ENCODE measurements at regions not wholly inside any gene's neighbourhood (a gene's known extent, or its start where the extent isn't known, plus 50 kb on each side); places are given as distances from the start of the nearest gene placed in this dataset.

DNA sequence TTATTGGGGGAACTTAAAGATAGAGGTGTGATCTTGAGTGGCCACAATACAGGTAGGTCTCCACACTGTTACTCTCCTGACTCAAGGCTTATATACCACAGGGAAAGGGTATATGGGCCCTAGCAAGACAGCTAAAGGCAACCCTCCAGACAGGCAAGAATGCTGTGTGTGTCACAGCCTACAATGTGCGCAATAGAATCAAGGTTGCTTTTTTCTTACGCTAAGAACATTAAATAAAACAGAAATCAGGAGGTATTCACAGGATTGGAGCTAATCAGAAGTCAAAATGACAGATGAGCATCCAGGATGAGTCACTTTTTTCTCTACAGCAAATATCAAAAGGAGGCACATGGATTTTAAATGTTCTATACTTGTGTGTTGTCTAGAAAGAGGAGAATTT lies 1797.9 kb upstream of the SEL1L start (continued):
- TF ChIP-seq, protein P1, sequence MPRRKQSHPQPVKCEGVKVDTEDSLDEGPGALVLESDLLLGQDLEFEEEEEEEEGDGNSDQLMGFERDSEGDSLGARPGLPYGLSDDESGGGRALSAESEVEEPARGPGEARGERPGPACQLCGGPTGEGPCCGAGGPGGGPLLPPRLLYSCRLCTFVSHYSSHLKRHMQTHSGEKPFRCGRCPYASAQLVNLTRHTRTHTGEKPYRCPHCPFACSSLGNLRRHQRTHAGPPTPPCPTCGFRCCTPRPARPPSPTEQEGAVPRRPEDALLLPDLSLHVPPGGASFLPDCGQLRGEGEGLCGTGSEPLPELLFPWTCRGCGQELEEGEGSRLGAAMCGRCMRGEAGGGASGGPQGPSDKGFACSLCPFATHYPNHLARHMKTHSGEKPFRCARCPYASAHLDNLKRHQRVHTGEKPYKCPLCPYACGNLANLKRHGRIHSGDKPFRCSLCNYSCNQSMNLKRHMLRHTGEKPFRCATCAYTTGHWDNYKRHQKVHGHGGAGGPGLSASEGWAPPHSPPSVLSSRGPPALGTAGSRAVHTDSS (tag by site-specific recombination; IDR thresholded peaks at IDR 0.05), result no peak
- TF ChIP-seq, protein P2, sequence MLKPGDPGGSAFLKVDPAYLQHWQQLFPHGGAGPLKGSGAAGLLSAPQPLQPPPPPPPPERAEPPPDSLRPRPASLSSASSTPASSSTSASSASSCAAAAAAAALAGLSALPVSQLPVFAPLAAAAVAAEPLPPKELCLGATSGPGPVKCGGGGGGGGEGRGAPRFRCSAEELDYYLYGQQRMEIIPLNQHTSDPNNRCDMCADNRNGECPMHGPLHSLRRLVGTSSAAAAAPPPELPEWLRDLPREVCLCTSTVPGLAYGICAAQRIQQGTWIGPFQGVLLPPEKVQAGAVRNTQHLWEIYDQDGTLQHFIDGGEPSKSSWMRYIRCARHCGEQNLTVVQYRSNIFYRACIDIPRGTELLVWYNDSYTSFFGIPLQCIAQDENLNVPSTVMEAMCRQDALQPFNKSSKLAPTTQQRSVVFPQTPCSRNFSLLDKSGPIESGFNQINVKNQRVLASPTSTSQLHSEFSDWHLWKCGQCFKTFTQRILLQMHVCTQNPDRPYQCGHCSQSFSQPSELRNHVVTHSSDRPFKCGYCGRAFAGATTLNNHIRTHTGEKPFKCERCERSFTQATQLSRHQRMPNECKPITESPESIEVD (tag by site-specific recombination; IDR thresholded peaks at IDR 0.05), result no peak
- TF ChIP-seq ZNF10 (tag by site-specific recombination; IDR thresholded peaks at IDR 0.05) (no peak), ZNF311 (tag by site-specific recombination; IDR thresholded peaks at IDR 0.05; ENCODE audit: borderline replicate concordance) (no peak), ZNF423 (tag by site-specific recombination; IDR thresholded peaks at IDR 0.05) (no peak)
- TF ChIP-seq, protein P3, sequence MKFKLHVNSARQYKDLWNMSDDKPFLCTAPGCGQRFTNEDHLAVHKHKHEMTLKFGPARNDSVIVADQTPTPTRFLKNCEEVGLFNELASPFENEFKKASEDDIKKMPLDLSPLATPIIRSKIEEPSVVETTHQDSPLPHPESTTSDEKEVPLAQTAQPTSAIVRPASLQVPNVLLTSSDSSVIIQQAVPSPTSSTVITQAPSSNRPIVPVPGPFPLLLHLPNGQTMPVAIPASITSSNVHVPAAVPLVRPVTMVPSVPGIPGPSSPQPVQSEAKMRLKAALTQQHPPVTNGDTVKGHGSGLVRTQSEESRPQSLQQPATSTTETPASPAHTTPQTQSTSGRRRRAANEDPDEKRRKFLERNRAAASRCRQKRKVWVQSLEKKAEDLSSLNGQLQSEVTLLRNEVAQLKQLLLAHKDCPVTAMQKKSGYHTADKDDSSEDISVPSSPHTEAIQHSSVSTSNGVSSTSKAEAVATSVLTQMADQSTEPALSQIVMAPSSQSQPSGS (tag by site-specific recombination; IDR thresholded peaks at IDR 0.05; ENCODE audit: low read depth), result no peak
- TF ChIP-seq, protein P4, sequence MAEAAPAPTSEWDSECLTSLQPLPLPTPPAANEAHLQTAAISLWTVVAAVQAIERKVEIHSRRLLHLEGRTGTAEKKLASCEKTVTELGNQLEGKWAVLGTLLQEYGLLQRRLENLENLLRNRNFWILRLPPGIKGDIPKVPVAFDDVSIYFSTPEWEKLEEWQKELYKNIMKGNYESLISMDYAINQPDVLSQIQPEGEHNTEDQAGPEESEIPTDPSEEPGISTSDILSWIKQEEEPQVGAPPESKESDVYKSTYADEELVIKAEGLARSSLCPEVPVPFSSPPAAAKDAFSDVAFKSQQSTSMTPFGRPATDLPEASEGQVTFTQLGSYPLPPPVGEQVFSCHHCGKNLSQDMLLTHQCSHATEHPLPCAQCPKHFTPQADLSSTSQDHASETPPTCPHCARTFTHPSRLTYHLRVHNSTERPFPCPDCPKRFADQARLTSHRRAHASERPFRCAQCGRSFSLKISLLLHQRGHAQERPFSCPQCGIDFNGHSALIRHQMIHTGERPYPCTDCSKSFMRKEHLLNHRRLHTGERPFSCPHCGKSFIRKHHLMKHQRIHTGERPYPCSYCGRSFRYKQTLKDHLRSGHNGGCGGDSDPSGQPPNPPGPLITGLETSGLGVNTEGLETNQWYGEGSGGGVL (tag by site-specific recombination; IDR thresholded peaks at IDR 0.05), result no peak

DNA sequence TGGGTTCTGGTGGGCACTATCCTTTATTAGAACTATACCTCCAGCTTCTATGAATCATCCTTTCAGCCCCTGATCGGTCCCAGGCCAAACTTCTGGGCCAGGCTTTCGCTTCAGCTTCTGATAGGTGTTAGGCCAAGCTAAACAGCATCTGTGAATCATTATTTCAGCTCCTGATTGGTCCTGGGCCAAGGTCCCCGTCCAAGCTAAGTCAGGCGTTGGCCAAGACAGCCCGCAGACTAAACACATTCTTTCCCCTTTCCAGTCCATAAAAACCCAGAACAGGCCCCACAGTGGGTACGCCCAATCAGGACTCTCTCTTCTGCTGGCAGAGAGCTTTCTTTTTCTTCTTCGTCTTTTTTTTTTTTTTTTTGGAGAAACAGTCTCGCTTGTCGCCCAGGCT lies 1808.9 kb upstream of the SEL1L start:
- Histone ChIP-seq H3K4me3 (ENCODE audit: low read depth, low read length) (no peak overlapping the region), H3K4me1 (ENCODE audit: control insufficient read depth, insufficient read depth, low read length) (no peaks in the 10 kb centered on the region), H3K36me3 (ENCODE audit: control insufficient read depth in 2 of 2, insufficient read depth in 1 of 2, low read length in 2 of 2) (no peaks in the 10 kb centered on the region), H3K27ac (ENCODE audit: extremely low read depth, low read depth, low read length) (no peak overlapping the region), H3K9me3 (ENCODE audit: control insufficient read depth, insufficient read depth, low read depth, low read length) (no peaks in the 10 kb centered on the region)
- CTCF ChIA-PET, result no interaction called here
- POLR2A ChIA-PET, result no interaction called here
- TF ChIP-seq ZNF274 (IDR thresholded peaks at IDR 0.05; ENCODE audit: low read length), result no peak
- TF ChIP-seq ZNF274 (tag by site-specific recombination; IDR thresholded peaks at IDR 0.05; ENCODE audit: borderline replicate concordance), result no peak
- TF ChIP-seq ZNF311 (tag by site-specific recombination; IDR thresholded peaks at IDR 0.05; ENCODE audit: borderline replicate concordance), result no peak
- TF ChIP-seq, protein P2 (tag by site-specific recombination; IDR thresholded peaks at IDR 0.05), result no peak
- TF ChIP-seq IKZF3 (tag by site-specific recombination; IDR thresholded peaks at IDR 0.05), result no peak
- TF ChIP-seq ZNF138 (tag by site-specific recombination; IDR thresholded peaks at IDR 0.05; ENCODE audit: borderline replicate concordance), result no peak

DNA sequence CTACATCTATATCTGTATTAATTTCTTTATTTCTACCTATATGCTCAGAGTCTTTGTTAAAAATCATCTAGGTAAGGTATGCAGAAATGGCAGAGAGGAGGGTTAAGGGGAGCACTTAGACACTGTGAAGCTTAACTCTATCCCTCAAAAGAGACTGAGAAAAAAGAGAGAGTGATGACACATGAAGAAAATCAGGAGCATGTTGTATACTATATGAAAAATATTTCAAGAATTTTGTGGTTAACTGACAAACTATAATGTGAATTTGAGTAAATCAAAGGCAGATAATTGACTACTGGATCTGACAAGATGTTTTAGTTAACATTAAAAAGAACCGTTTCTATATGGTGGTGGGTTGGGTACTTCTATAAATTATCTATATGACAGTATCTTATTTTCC lies 1814.2 kb upstream of the SEL1L start:
- Histone ChIP-seq H3K4me3 (ENCODE audit: low read depth, low read length) (no peak overlapping the region), H3K9me3 (ENCODE audit: control insufficient read depth, insufficient read depth, low read depth, low read length) (no peaks in the 10 kb centered on the region), H3K27ac (ENCODE audit: extremely low read depth, low read depth, low read length) (no peak overlapping the region), H3K4me1 (ENCODE audit: control insufficient read depth, insufficient read depth, low read length) (no peaks in the 10 kb centered on the region), H3K36me3 (ENCODE audit: control insufficient read depth in 2 of 2, insufficient read depth in 1 of 2, low read length in 2 of 2) (no peaks in the 10 kb centered on the region)
- ChIA-PET CTCF (no interaction called here), POLR2A (no interaction called here)
- TF ChIP-seq ZNF654 (tag by site-specific recombination; IDR thresholded peaks at IDR 0.05; ENCODE audit: low read depth) (no peak), ZXDB (tag by site-specific recombination; IDR thresholded peaks at IDR 0.05) (no peak), SCRT2 (tag by site-specific recombination; IDR thresholded peaks at IDR 0.05) (no peak), ZNF610 (tag by site-specific recombination; IDR thresholded peaks at IDR 0.05; ENCODE audit: borderline replicate concordance) (no peak), ZNF747 (tag by site-specific recombination; IDR thresholded peaks at IDR 0.05) (no peak), ZNF239 (tag by site-specific recombination; IDR thresholded peaks at IDR 0.05) (no peak), ZNF423 (tag by site-specific recombination; IDR thresholded peaks at IDR 0.05) (no peak), ZNF660 (tag by site-specific recombination; IDR thresholded peaks at IDR 0.05) (no peak), ZNF530 (tag by site-specific recombination; IDR thresholded peaks at IDR 0.05; ENCODE audit: low read depth) (no peak), ZFP3 (tag by site-specific recombination; IDR thresholded peaks at IDR 0.05; ENCODE audit: low read depth) (no peak)
- TF ChIP-seq, protein P5, sequence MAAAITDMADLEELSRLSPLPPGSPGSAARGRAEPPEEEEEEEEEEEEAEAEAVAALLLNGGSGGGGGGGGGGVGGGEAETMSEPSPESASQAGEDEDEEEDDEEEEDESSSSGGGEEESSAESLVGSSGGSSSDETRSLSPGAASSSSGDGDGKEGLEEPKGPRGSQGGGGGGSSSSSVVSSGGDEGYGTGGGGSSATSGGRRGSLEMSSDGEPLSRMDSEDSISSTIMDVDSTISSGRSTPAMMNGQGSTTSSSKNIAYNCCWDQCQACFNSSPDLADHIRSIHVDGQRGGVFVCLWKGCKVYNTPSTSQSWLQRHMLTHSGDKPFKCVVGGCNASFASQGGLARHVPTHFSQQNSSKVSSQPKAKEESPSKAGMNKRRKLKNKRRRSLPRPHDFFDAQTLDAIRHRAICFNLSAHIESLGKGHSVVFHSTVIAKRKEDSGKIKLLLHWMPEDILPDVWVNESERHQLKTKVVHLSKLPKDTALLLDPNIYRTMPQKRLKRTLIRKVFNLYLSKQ (tag by site-specific recombination; IDR thresholded peaks at IDR 0.05; ENCODE audit: borderline replicate concordance), result no peak
- TF ChIP-seq, protein P6, sequence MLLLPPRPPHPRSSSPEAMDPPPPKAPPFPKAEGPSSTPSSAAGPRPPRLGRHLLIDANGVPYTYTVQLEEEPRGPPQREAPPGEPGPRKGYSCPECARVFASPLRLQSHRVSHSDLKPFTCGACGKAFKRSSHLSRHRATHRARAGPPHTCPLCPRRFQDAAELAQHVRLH (tag by site-specific recombination; IDR thresholded peaks at IDR 0.05), result no peak
